HG03139 (cell line): ENCODE measurements at regions not wholly inside any gene's neighbourhood (a gene's known extent, or its start where the extent isn't known, plus 50 kb on each side); places are given as distances from the start of the nearest gene placed in this dataset.

Source experiments
- ATAC-seq: cut with Tn5 transposase; IDR thresholded peaks from one replicate; pipeline ENCODE4 v1.9.1; 2021; ENCODE audit not compliant: unreplicated experiment

- ATAC-seq = no peak
These were observed 146.5 kb downstream of the SYK start for GRCh38 chr9:90948156-90948555.

- no peak for ATAC-seq
These were observed 149.0 kb downstream of the SYK start for GRCh38 chr9:90950600-90950999.

- no peak for ATAC-seq
These were observed 151.6 kb downstream of the SYK start for GRCh38 chr9:90953200-90953599.

- no peak for ATAC-seq
These were observed 152.2 kb downstream of the SYK start for GRCh38 chr9:90953805-90954204.

- ATAC-seq = no peak
These were observed 154.6 kb downstream of the SYK start for GRCh38 chr9:90956026-90956810.

- no peak for ATAC-seq
These were observed 156.7 kb downstream of the SYK start for GRCh38 chr9:90958328-90958727.

- ATAC-seq = no peak
These were observed 159.3 kb downstream of the SYK start for GRCh38 chr9:90960941-90961340.

GRCh38 chr9:90961375-90961774 is 159.8 kb downstream of the SYK start:
- no peak for ATAC-seq

GRCh38 chr9:90964101-90965020 is 162.7 kb downstream of the SYK start:
- no peak for ATAC-seq

- ATAC-seq = no peak
These were observed 163.8 kb downstream of the SYK start for GRCh38 chr9:90965226-90966030.

- ATAC-seq = no peak
These were observed 164.3 kb downstream of the SYK start for GRCh38 chr9:90966031-90966290.

- no peak for ATAC-seq
These were observed 165.0 kb downstream of the SYK start for GRCh38 chr9:90966480-90967144.

GRCh38 chr9:90967145-90967538 is 165.5 kb downstream of the SYK start:
- ATAC-seq = no peak

- no peak for ATAC-seq
These were observed 167.5 kb downstream of the SYK start for GRCh38 chr9:90969021-90969675.

GRCh38 chr9:90970608-90971007 is 169.0 kb downstream of the SYK start:
- no peak for ATAC-seq

- ATAC-seq = no peak
These were observed 170.4 kb downstream of the SYK start for GRCh38 chr9:90972057-90972456.

GRCh38 chr9:90974016-90974415 is 172.4 kb downstream of the SYK start:
- no peak for ATAC-seq

- no peak for ATAC-seq
These were observed 173.1 kb downstream of the SYK start for GRCh38 chr9:90974643-90975245.

- no peak for ATAC-seq
These were observed 174.3 kb downstream of the SYK start for GRCh38 chr9:90975781-90976538.
